ENCODE measurements at regions not wholly inside any gene's neighbourhood (a gene's known extent, or its start where the extent isn't known, plus 50 kb on each side); places are given as distances from the start of the nearest gene placed in this dataset.

DNA sequence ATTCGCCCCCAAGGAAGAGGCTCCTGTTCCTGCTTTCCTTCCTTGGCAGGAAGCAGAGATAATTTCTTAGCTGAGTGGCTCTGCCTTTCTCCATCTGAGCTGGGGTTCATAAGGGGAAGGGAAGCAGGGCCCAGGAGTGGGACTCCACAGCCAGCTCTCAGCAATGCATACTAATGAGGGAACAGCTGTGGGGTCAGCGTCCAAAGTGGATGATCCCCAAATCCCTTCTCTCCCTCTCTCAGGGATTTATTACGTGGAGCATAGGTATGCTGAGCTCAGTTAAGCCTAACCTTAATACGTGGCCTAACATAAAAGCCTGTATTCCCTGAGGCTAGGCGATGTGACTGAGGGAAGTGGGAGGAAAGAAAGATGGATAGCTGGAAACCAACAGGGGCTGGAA is 87.3 kb upstream of the CTTNBP2NL start:
- TF ChIP-seq CTCF (conservative IDR thresholded peaks at IDR 0.05) = no peak
- TF ChIP-seq EZH2 (IDR thresholded peaks at IDR 0.05; ENCODE audit: low read depth) = no peak
